Endothelial cell of umbilical vein (primary cell): ENCODE measurements at regions not wholly inside any gene's neighbourhood (a gene's known extent, or its start where the extent isn't known, plus 50 kb on each side); places are given as distances from the start of the nearest gene placed in this dataset.

ENCODE experiments used
- BruUV-seq: library from RNA; stranded (reverse); fragments of 400-500 nt; replicated peaks from 2 replicates; lab custom pipeline; 2021; lab: Mats Ljungman, UMichigan
- CTCF ChIA-PET: fragments of 300-600, 350-600 bp; sonication (Branson Sonifier 250); formaldehyde crosslinking; loops from one replicate; lab custom pipeline; 2021; ENCODE audit warnings: antibody characterized with exemption, inconsistent platforms; lab: Charles Lee
- POLR2A ChIA-PET: fragments of 300-600, 350-600 bp; sonication (Branson Sonifier 250); formaldehyde crosslinking; loops from one replicate; lab custom pipeline; 2021; ENCODE audit warnings: antibody characterized with exemption, inconsistent platforms; lab: Charles Lee
- DNase-seq: peaks from one replicate; pipeline ENCODE4 v3.0.0-alpha.2; 2011; ENCODE audit warnings: low read depth, low spot score
- FAIRE-seq: peaks from 2 replicates; lab custom pipeline; 2011; peaks lifted over from hg19 to GRCh38; lab: Jason Lieb, UNC
- H2AFZ ChIP-seq: 2 replicates; pipeline ENCODE4 v1.6.0; 2012; ENCODE audit warnings: low read depth, low read length, control low read depth, inconsistent platforms
- H3K27ac ChIP-seq: 2 replicates; pipeline ENCODE4 v1.5.1; 2011; ENCODE audit warnings: low read depth, mild to moderate bottlenecking, control low read depth, low read length, moderate library complexity; ENCODE audit not compliant: insufficient read depth
- H3K27me3 ChIP-seq, 2 experiments: 2 replicates each; pipeline versions ENCODE4 v1.6.0 to v1.6.1; 2011; ENCODE audit warnings: low read length in 2 of 2, mixed read lengths in 1 of 2; ENCODE audit not compliant: control insufficient read depth in 2 of 2, insufficient read depth in 2 of 2
- H3K36me3 ChIP-seq, 2 experiments: 2 replicates in 1 of 2; 3 replicates in 1 of 2; pipeline ENCODE4 v1.5.1; 2011; ENCODE audit warnings: low read length in 2 of 2, mild to moderate bottlenecking in 1 of 2, moderate library complexity in 1 of 2; ENCODE audit not compliant: control insufficient read depth in 2 of 2, insufficient read depth in 2 of 2; ENCODE audit errors: extremely low read depth in 1 of 2
- H3K4me1 ChIP-seq: 3 replicates; pipeline ENCODE4 v1.5.1; 2011; ENCODE audit warnings: mild to moderate bottlenecking, low read length; ENCODE audit not compliant: control insufficient read depth, insufficient read depth; ENCODE audit errors: extremely low read depth
- H3K4me2 ChIP-seq: 2 replicates; pipeline ENCODE4 v1.6.1; 2011; ENCODE audit warnings: low read length, control low read depth, mixed read lengths; ENCODE audit not compliant: insufficient read depth
- H3K4me3 ChIP-seq, 3 experiments: fragments of 200-600 bp in 1 of 3; sonication (generic), shearing (Covaris generic) in 1 of 3; replicated peaks in 1 of 3; 2 replicates each; pipeline ENCODE4 v1.5.1; 2011 to 2016; ENCODE audit warnings: control low read depth in 3 of 3, low read length in 3 of 3, mild to moderate bottlenecking in 2 of 3, inconsistent platforms in 1 of 3, low read depth in 1 of 3, moderate library complexity in 1 of 3; ENCODE audit not compliant: insufficient read depth in 1 of 3
- H3K79me2 ChIP-seq: 2 replicates; pipeline ENCODE4 v1.6.0; 2012; ENCODE audit warnings: low read length, inconsistent platforms; ENCODE audit not compliant: control insufficient read depth, insufficient read depth
- H3K9ac ChIP-seq: replicated peaks from 2 replicates; pipeline ENCODE3; 2011; ENCODE audit warnings: low read length, control low read depth; ENCODE audit not compliant: insufficient read depth; ENCODE audit errors: extremely low read depth
- H3K9me1 ChIP-seq: replicated peaks from 3 replicates; pipeline ENCODE4 v1.6.0; 2011; ENCODE audit warnings: mild to moderate bottlenecking, low read length; ENCODE audit not compliant: control insufficient read depth, insufficient read depth; ENCODE audit errors: extremely low read depth
- H3K9me3 ChIP-seq: replicated peaks from 2 replicates; pipeline ENCODE4 v1.5.1; 2012; ENCODE audit warnings: low read length, inconsistent platforms; ENCODE audit not compliant: control insufficient read depth, insufficient read depth
- H4K20me1 ChIP-seq: replicated peaks from 2 replicates; pipeline ENCODE3; 2011; ENCODE audit warnings: mild to moderate bottlenecking, low read length; ENCODE audit not compliant: control insufficient read depth, insufficient read depth; ENCODE audit errors: extremely low read depth
- CTCF ChIP-seq, 2 donors: IDR thresholded peaks; 1 replicate in 1 of 2; 2 replicates in 1 of 2; pipeline ENCODE4 v1.5.1; 2011; ENCODE audit warnings: low read length in 2 of 2, mild to moderate bottlenecking in 2 of 2, moderate library complexity in 2 of 2, control low read depth in 1 of 2, inconsistent platforms in 1 of 2, low read depth in 1 of 2; ENCODE audit not compliant: insufficient read depth in 1 of 2; ENCODE audit errors: extremely low read depth in 1 of 2
- EZH2 ChIP-seq: IDR thresholded peaks from 2 replicates; pipeline ENCODE4 v1.6.1; 2012; ENCODE audit warnings: borderline replicate concordance, low read depth, mild to moderate bottlenecking, moderate library complexity, low read length, inconsistent platforms; ENCODE audit not compliant: severe bottlenecking
- FOS ChIP-seq: IDR thresholded peaks from 2 replicates; pipeline ENCODE4 v1.6.1; 2011; ENCODE audit warnings: mild to moderate bottlenecking, low read length, moderate library complexity, borderline replicate concordance; ENCODE audit not compliant: insufficient read depth
- GATA2 ChIP-seq: IDR thresholded peaks from 2 replicates; pipeline ENCODE4 v1.7.0; 2011; ENCODE audit warnings: low read depth, mild to moderate bottlenecking, moderate library complexity, mixed read lengths, low read length; ENCODE audit not compliant: insufficient read length, insufficient read depth
- JUN ChIP-seq: IDR thresholded peaks from 2 replicates; pipeline ENCODE4 v1.6.1; 2011; ENCODE audit warnings: borderline replicate concordance, low read depth; ENCODE audit not compliant: insufficient read length, insufficient read depth
- MAX ChIP-seq: IDR thresholded peaks from 2 replicates; pipeline ENCODE4 v1.6.1; 2011; ENCODE audit not compliant: insufficient read depth, insufficient read length
- MYC ChIP-seq: IDR thresholded peaks from one replicate; pipeline ENCODE4 v1.6.1; 2011; ENCODE audit warnings: mild to moderate bottlenecking, low read depth, low read length
- POLR2A ChIP-seq: IDR thresholded peaks from 2 replicates; pipeline ENCODE4 v1.6.1; 2012; ENCODE audit warnings: low read depth, mild to moderate bottlenecking, control low read depth, low read length
- POLR2AphosphoS5 ChIP-seq: IDR thresholded peaks from 2 replicates; pipeline ENCODE4 v1.6.1; 2012; ENCODE audit warnings: low read depth, mild to moderate bottlenecking, control low read depth, low read length, moderate library complexity; ENCODE audit not compliant: insufficient read depth
- dilution Hi-C: fragments of 300-500 bp; cut with MboI; formaldehyde crosslinking; loops from one replicate; pipeline ENCODE4 v1.15.0; 2019; ENCODE audit warnings: low sequenced_read_pairs; ENCODE audit not compliant: extremely low pct_ligation_motif_present
- intact Hi-C: fragments of 100-400 bp; cut with micrococcal nuclease; formaldehyde crosslinking; loops from one replicate; pipeline ENCODE4 v1.10.0; 2022

GRCh38 chr2:59875836-59876235 is 677.6 kb downstream of the BCL11A start:
- no peak overlapping the region for H3K9ac ChIP-seq
- H4K20me1 ChIP-seq, result no peaks in the 10 kb centered on the region
- H3K27ac ChIP-seq, result no peak overlapping the region
- H3K4me2 ChIP-seq, result no peak overlapping the region
- TF ChIP-seq POLR2A (no peak), MYC (no peak), GATA2 (no peak), JUN (no peak), POLR2AphosphoS5 (no peak), EZH2 (no peak), CTCF (IDR thresholded peaks at IDR 0.05; ENCODE audit: extremely low read depth in 1 of 2, insufficient read depth in 1 of 2, low read depth in 1 of 2, low read length in 2 of 2) (no peak), FOS (no peak), MAX (no peak)
- H3K4me3 ChIP-seq, result no peak overlapping the region
- no peaks in the 10 kb centered on the region for H3K4me1 ChIP-seq
- DNase-seq (no peak), FAIRE-seq (no peak)
- H3K36me3 ChIP-seq, result no peaks in the 10 kb centered on the region
- H3K9me1 ChIP-seq, result no peaks in the 10 kb centered on the region
- H3K79me2 ChIP-seq, result no peaks in the 10 kb centered on the region
- no TSS peak for BruUV-seq
- ChIA-PET POLR2A (no interaction called here), CTCF (no interaction called here)
- no peak overlapping the region for H2AFZ ChIP-seq
- no peaks in the 10 kb centered on the region for H3K27me3 ChIP-seq
- H3K9me3 ChIP-seq, result peaks cover 6% of the 10 kb centered on the region
- intact Hi-C loops (no loop called here), dilution Hi-C loops (no loop called here)
